Esophagus squamous epithelium (tissue), 5 donors: ENCODE measurements at regions not wholly inside any gene's neighbourhood (a gene's known extent, or its start where the extent isn't known, plus 50 kb on each side); places are given as distances from the start of the nearest gene placed in this dataset.
"Not testable (repeated sequence)": the region's sequence is repeated elsewhere in the genome, so short reads cannot be mapped to it uniquely, and the experiment has no call there.

Experiments used
- DNase-seq: peaks from one replicate; lab custom pipeline; 2025; lab: John Stamatoyannopoulos, UW
- H3K27ac ChIP-seq, 4 donors: fragments of 200-600 bp; sonication (generic); one replicate each; pipeline ENCODE4 v1.5.1; 2016 to 2019; ENCODE audit warnings: mild to moderate bottlenecking in 1 of 4
- H3K27me3 ChIP-seq, 4 donors: fragments of 200-600 bp; sonication (generic); 1 replicate in 3 of 4; 2 replicates in 1 of 4; pipeline versions ENCODE4 v1.5.1 to v1.6.0; 2017 to 2021; ENCODE audit warnings: antibody characterized with exemption in 1 of 4
- H3K36me3 ChIP-seq, 3 donors: fragments of 200-600 bp; sonication (generic); one replicate each; pipeline ENCODE4 v1.5.1; 2016 to 2019
- H3K4me1 ChIP-seq, 3 donors: fragments of 200-600 bp; sonication (generic); one replicate each; pipeline ENCODE4 v1.5.1; 2017 to 2019
- H3K4me3 ChIP-seq, 4 donors: fragments of 200-600 bp; sonication (generic); 1 replicate in 3 of 4; 2 replicates in 1 of 4; pipeline ENCODE4 v1.5.1; 2016 to 2019; ENCODE audit warnings: mild to moderate bottlenecking in 2 of 4, moderate library complexity in 1 of 4
- H3K9me3 ChIP-seq, 3 donors: fragments of 200-600 bp; sonication (generic); one replicate each; pipeline ENCODE4 v1.5.1; 2016 to 2019
- POLR2A ChIP-seq, 4 donors: fragments of 450-650 bp; IDR thresholded peaks; one replicate each; pipeline ENCODE4 v1.6.1; 2017; ENCODE audit warnings: antibody characterized with exemption in 4 of 4, mild to moderate bottlenecking in 4 of 4, moderate library complexity in 3 of 4
- WGBS, 2 donors: methylation state at CpG; one replicate each; pipeline ENCODE4 v1.1.5; 2018; 5-methylcytosine and 5-hydroxymethylcytosine counted together
- intact Hi-C: fragments of 100-400 bp; cut with DNase I; formaldehyde crosslinking; loops from one replicate; pipeline ENCODE4 v1.15.0; 2022
- TF ChIP-seq, protein P1 (sequence below), 6 experiments: fragments of 450-650 bp in 4 of 6; fragments of 200-600 bp in 2 of 6; sonication (generic) in 2 of 6; IDR thresholded peaks; one replicate each; pipeline ENCODE4 v1.5.1; 2016 to 2019; ENCODE audit warnings: antibody characterized with exemption in 6 of 6, mild to moderate bottlenecking in 4 of 6, moderate library complexity in 4 of 6
- donor health status: DM: yes; HTN: yes; CAD: no.

DNA sequence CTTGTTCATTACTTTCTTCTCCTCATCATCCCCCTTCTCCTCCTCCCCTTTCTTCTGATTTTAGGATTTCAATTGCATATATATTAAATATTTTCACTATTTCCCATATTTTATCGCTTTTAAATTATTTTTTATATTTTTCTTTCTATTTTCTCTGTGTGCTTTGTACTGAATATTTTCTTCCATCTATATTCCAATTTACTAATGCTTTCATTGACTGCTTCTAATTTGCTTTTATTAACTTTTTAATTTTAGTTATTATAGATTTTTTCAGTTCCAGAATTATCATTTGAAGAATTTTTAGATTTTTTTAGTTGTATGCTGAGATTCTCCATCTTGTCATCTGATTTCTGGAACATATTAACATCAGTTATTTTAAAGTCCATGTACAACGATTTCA lies 83.2 kb upstream of the ST3GAL6 start:
- Histone ChIP-seq H3K27ac (no peak overlapping the region), H3K4me1 (no peaks in the 10 kb centered on the region), H3K9me3 (no peaks in the 10 kb centered on the region), H3K27me3 (no peaks in the 10 kb centered on the region), H3K4me3 (no peak overlapping the region), H3K36me3 (no peaks in the 10 kb centered on the region)
- no peak for DNase-seq
- intact Hi-C loops: no loop called here
- WGBS, 2 donors: 77 to 84% methylated on average over 2 of the region's 2 CpGs
- TF ChIP-seq POLR2A (IDR thresholded peaks at IDR 0.05): no peak
- TF ChIP-seq, protein P1, sequence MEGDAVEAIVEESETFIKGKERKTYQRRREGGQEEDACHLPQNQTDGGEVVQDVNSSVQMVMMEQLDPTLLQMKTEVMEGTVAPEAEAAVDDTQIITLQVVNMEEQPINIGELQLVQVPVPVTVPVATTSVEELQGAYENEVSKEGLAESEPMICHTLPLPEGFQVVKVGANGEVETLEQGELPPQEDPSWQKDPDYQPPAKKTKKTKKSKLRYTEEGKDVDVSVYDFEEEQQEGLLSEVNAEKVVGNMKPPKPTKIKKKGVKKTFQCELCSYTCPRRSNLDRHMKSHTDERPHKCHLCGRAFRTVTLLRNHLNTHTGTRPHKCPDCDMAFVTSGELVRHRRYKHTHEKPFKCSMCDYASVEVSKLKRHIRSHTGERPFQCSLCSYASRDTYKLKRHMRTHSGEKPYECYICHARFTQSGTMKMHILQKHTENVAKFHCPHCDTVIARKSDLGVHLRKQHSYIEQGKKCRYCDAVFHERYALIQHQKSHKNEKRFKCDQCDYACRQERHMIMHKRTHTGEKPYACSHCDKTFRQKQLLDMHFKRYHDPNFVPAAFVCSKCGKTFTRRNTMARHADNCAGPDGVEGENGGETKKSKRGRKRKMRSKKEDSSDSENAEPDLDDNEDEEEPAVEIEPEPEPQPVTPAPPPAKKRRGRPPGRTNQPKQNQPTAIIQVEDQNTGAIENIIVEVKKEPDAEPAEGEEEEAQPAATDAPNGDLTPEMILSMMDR (IDR thresholded peaks at IDR 0.05): no peak

DNA sequence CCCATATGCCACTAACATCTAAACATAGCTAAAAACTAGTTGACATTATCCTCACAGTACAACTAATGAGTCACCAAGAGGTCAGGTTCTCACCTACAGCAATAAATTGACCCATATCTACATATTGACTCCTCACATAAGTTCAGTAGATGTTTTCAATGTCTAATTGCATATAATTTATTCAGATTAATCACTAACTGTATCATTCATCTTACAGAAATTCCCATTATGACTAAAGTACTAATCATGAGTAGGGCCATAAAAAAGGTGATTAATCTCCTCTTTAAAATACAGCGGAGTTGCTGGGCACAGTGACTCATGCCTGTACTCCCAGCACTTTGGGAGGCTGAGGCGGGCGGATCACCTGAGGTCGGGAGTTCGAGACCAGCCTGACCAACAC lies 82.4 kb upstream of the ST3GAL6 start:
- H3K9me3 ChIP-seq: no peaks in the 10 kb centered on the region
- no peak for DNase-seq
- H3K4me1 ChIP-seq: no peaks in the 10 kb centered on the region
- no peak for TF ChIP-seq POLR2A (IDR thresholded peaks at IDR 0.05)
- TF ChIP-seq, protein P1 (IDR thresholded peaks at IDR 0.05): no peak
- H3K4me3 ChIP-seq: no peak overlapping the region
- whole genome bisulfite sequencing, 2 donors: 41 to 55% methylated on average over 4 to 5 of the region's 5 CpGs
- intact Hi-C loops: no loop called here
- H3K36me3 ChIP-seq: no peaks in the 10 kb centered on the region
- no peak overlapping the region for H3K27ac ChIP-seq
- no peaks in the 10 kb centered on the region for H3K27me3 ChIP-seq

DNA sequence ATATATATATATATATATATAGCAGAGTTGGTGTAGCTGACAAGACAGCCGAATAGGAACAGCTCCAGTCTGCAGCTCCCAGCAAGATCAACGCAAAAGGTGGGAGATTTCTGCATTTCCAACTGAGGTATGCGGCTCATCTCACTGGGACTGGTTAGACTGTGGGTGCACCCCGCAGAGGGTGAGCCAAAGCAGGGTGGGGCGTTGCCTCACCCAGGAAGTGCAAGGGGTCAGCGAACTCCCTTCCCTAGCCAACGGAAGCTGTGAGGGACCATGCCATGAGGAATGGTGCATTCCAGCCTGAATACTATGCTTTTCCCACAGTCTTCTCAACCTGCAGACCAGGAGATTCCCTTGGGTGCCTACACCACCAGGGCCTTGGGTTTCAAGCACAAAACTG lies 81.7 kb upstream of the ST3GAL6 start:
- 74 to 86% methylated on average over 6 to 7 of the region's 7 CpGs for WGBS, 2 donors
- DNase-seq: no peak
- TF ChIP-seq POLR2A (IDR thresholded peaks at IDR 0.05): no peak
- TF ChIP-seq, protein P1 (IDR thresholded peaks at IDR 0.05): no peak
- Histone ChIP-seq H3K27me3 (no peaks in the 10 kb centered on the region), H3K4me3 (no peak overlapping the region), H3K9me3 (no peaks in the 10 kb centered on the region), H3K36me3 (no peaks in the 10 kb centered on the region), H3K4me1 (no peaks in the 10 kb centered on the region), H3K27ac (no peak overlapping the region)
- intact Hi-C loops: no loop called here

DNA sequence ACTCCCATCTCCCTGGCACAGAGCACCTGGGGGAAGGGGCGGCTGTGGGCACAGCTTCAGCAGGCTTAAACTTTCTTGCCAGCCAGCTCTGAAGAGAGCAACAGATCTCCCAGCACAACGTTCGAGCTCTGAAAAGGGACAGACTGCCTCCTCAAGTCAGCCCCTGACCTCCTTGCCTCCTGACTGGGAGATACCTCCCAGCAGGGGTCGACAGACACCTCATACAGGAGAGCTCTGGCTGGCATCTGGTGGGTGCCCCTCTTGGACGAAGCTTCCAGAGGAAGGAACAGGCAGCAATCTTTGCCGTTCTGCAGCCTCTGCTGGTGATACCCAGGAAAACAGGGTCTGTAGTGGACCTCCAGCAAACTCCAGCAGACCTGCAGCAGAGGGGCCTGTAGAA lies 80.7 kb upstream of the ST3GAL6 start:
- H3K4me3 ChIP-seq, H3K27ac ChIP-seq, H3K9me3 ChIP-seq, H3K27me3 ChIP-seq, intact Hi-C loops, H3K4me1 ChIP-seq, DNase-seq, H3K36me3 ChIP-seq: not testable (repeated sequence)
- 90% methylated on average over 2 of the region's 6 CpGs; no CpG with 5 or more reads in 1 of the 2 donors for WGBS, 2 donors

DNA sequence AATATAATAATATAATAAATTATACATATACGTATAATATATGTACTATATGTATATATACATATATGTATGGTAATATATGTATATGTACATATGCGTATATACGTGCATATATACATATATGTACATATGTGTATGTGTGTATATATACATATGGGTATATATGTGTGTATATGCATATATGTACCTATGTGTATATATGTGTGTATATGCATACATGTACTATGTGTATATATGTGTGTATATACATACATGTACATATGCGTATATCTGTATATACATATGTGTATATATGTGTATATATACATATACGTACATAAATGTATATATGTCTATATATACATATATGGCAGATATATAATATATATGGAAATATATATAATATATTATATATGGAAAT lies 74.8 kb upstream of the ST3GAL6 start:
- 90 to 94% methylated on average over 5 of the region's 5 CpGs for WGBS, 2 donors
- no peaks in the 10 kb centered on the region for H3K9me3 ChIP-seq
- TF ChIP-seq, protein P1 (IDR thresholded peaks at IDR 0.05): no peak
- TF ChIP-seq POLR2A (IDR thresholded peaks at IDR 0.05): no peak
- H3K27me3 ChIP-seq: no peaks in the 10 kb centered on the region
- no peak for DNase-seq
- intact Hi-C loops: no loop called here
- no peak overlapping the region for H3K4me3 ChIP-seq
- H3K27ac ChIP-seq: no peak overlapping the region
- H3K4me1 ChIP-seq: no peaks in the 10 kb centered on the region
- H3K36me3 ChIP-seq: no peaks in the 10 kb centered on the region

DNA sequence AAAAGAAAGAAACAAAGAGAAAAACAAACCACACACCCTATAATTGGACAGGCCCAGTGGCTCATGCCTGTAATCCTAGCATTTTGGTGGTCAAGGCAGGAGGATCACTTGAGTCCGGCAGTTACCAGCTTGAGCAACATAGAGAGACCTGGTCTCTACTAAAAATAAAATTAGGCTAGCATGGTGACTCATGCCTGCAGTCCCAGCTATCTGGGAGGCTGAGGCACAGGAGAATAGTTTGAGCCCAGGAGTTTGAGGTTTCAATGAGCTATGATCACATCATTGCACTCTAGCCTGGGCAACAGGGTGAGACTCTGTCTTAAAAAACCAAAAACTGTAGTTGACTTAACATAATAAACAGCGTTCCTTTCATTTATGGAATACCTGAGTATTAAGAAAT lies 72.3 kb upstream of the ST3GAL6 start:
- no peaks in the 10 kb centered on the region for H3K36me3 ChIP-seq
- no peaks in the 10 kb centered on the region for H3K9me3 ChIP-seq
- WGBS, 2 donors: 88 to 94% methylated on average over 2 of the region's 2 CpGs
- no peak overlapping the region for H3K27ac ChIP-seq
- TF ChIP-seq, protein P1 (IDR thresholded peaks at IDR 0.05): no peak
- TF ChIP-seq POLR2A (IDR thresholded peaks at IDR 0.05): no peak
- H3K4me3 ChIP-seq: no peak overlapping the region
- no peak for DNase-seq
- intact Hi-C loops: no loop called here
- no peaks in the 10 kb centered on the region for H3K27me3 ChIP-seq
- no peaks in the 10 kb centered on the region for H3K4me1 ChIP-seq
